HL-60 (cell line): ENCODE measurements at regions not wholly inside any gene's neighbourhood (a gene's known extent, or its start where the extent isn't known, plus 50 kb on each side); places are given as distances from the start of the nearest gene placed in this dataset.

Source experiments
- DNase-seq, 2 experiments: peaks; one replicate each; pipeline ENCODE4 v3.0.0-alpha.2; 2010 to 2020; ENCODE audit warnings: low read depth in 1 of 2, low spot score in 1 of 2
- H3K27ac ChIP-seq: fragments of 250-450 bp; sonication (Bioruptor Pico); replicated peaks from 2 replicates; pipeline ENCODE4 v1.5.1; 2020; ENCODE audit warnings: mild to moderate bottlenecking, moderate library complexity
- H3K27me3 ChIP-seq: fragments of 250-450 bp; sonication (Bioruptor Pico); 2 replicates; pipeline ENCODE4 v1.5.1; 2021; ENCODE audit warnings: mild to moderate bottlenecking, moderate library complexity; ENCODE audit not compliant: insufficient read depth, poor library complexity, severe bottlenecking
- H3K4me3 ChIP-seq: replicated peaks from 2 replicates; pipeline ENCODE4 v1.5.1; 2011; ENCODE audit warnings: mild to moderate bottlenecking, control low read depth, low read length; ENCODE audit not compliant: insufficient read depth
- GABPA ChIP-seq: IDR thresholded peaks from 2 replicates; pipeline ENCODE4 v1.6.1; 2012; ENCODE audit warnings: low read depth
- POLR2AphosphoS5 ChIP-seq: IDR thresholded peaks from 2 replicates; pipeline ENCODE4 v1.6.1; 2012; ENCODE audit warnings: low read depth
- SPI1 ChIP-seq: IDR thresholded peaks from 2 replicates; pipeline ENCODE4 v1.6.1; 2012; ENCODE audit warnings: low read depth, mild to moderate bottlenecking, borderline replicate concordance
- TF ChIP-seq, protein P1 (sequence below): IDR thresholded peaks from 2 replicates; pipeline ENCODE4 v1.6.1; 2012; ENCODE audit warnings: low read depth; ENCODE audit not compliant: insufficient replicate concordance
- TF ChIP-seq, protein P2 (sequence below): IDR thresholded peaks from one replicate; pipeline ENCODE4 v1.5.1; 2011; ENCODE audit warnings: low read length, control low read depth, inconsistent platforms; ENCODE audit not compliant: insufficient read depth

DNA sequence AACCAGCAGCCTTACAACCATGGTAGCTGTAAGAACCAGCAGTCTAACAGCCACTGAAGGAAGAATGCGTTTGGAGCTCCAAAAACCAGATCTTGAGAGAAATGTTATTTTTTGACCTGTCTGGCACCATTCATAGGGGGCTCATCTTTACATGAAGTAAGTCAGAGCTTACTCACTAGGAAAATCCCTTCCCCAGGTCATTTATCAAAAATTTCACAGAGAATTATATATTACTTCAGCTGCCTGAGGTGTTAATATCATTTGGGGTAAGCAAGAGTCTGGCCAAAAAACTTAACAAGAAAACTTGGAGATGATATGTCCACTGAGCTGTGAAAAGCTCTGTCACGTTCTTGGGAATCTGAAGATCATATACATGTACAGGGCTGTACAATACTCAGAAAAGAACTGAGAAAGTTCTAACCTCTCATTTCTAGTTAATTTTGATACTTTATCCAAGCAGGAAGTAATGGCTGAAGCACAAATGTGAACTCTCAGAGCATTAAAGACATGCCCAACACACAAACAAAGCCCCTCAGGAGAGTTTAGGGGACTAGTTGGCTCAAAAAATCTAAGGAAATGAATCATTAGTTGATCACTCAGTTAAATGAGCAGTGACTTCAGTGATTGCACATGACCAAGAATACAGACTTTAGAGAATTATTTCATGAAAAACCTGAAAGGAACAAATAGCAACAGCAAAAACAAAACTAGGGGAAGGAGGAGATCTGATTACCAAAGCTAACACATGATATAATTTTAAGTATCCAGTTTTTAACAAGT lies 681.1 kb downstream of the LTN1 start:
- Histone ChIP-seq H3K27me3 (no peaks in the 10 kb centered on the region), H3K27ac (no peak overlapping the region), H3K4me3 (no peak overlapping the region)
- no peak for DNase-seq
- TF ChIP-seq, protein P1, sequence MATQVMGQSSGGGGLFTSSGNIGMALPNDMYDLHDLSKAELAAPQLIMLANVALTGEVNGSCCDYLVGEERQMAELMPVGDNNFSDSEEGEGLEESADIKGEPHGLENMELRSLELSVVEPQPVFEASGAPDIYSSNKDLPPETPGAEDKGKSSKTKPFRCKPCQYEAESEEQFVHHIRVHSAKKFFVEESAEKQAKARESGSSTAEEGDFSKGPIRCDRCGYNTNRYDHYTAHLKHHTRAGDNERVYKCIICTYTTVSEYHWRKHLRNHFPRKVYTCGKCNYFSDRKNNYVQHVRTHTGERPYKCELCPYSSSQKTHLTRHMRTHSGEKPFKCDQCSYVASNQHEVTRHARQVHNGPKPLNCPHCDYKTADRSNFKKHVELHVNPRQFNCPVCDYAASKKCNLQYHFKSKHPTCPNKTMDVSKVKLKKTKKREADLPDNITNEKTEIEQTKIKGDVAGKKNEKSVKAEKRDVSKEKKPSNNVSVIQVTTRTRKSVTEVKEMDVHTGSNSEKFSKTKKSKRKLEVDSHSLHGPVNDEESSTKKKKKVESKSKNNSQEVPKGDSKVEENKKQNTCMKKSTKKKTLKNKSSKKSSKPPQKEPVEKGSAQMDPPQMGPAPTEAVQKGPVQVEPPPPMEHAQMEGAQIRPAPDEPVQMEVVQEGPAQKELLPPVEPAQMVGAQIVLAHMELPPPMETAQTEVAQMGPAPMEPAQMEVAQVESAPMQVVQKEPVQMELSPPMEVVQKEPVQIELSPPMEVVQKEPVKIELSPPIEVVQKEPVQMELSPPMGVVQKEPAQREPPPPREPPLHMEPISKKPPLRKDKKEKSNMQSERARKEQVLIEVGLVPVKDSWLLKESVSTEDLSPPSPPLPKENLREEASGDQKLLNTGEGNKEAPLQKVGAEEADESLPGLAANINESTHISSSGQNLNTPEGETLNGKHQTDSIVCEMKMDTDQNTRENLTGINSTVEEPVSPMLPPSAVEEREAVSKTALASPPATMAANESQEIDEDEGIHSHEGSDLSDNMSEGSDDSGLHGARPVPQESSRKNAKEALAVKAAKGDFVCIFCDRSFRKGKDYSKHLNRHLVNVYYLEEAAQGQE: no peak

DNA sequence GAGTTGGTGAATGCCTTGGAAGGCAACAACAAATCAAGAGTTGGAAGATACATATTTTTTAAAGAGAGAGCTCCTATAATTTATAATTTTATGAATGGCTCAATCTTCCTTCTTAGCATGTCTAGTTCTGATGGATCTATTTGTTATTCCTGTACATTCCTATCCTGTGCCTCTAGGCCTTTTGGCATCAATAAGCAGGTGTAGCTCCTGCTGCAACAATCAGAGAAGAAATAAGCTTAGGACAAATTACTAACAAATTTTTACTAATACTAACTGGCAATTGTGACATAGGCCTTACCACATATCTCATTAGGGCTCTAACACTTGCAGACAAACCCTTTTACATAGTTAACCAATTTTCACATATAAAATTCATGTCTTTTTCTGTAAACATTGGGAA lies 682.0 kb downstream of the LTN1 start:
- TF ChIP-seq, protein P1: no peak
- TF ChIP-seq, protein P2, sequence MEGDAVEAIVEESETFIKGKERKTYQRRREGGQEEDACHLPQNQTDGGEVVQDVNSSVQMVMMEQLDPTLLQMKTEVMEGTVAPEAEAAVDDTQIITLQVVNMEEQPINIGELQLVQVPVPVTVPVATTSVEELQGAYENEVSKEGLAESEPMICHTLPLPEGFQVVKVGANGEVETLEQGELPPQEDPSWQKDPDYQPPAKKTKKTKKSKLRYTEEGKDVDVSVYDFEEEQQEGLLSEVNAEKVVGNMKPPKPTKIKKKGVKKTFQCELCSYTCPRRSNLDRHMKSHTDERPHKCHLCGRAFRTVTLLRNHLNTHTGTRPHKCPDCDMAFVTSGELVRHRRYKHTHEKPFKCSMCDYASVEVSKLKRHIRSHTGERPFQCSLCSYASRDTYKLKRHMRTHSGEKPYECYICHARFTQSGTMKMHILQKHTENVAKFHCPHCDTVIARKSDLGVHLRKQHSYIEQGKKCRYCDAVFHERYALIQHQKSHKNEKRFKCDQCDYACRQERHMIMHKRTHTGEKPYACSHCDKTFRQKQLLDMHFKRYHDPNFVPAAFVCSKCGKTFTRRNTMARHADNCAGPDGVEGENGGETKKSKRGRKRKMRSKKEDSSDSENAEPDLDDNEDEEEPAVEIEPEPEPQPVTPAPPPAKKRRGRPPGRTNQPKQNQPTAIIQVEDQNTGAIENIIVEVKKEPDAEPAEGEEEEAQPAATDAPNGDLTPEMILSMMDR: no peak
- TF ChIP-seq GABPA (no peak), POLR2AphosphoS5 (no peak), SPI1 (no peak)
- H3K4me3 ChIP-seq: no peak overlapping the region
- DNase-seq: no peak
- no peak overlapping the region for H3K27ac ChIP-seq
- H3K27me3 ChIP-seq: no peaks in the 10 kb centered on the region

DNA sequence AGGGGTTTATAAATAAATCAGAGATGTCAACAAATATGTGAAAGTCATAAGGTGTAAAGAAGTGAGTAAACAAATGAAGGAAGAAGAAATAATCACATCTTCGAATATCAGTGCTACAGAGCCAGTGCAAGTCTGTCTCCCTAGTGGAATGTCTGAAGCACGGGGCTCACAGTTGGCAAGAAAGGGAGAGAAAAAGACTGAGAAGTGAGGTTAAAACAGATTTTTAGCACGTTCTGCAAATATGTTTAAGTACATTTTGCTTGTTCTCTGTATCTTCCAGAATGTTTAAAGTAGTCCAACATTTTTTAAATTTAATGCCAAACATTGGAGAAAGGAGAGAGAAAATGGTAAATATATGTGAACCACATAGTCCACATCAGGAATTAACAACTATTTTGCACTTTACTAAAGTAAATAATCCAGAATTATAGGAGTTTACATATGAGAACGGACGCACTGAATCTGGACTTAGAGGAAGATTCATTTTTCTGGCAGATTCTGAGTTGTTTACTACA lies 682.4 kb downstream of the LTN1 start:
- no peak for TF ChIP-seq GABPA
- TF ChIP-seq SPI1: no peak
- TF ChIP-seq, protein P1: no peak
- TF ChIP-seq, protein P2: no peak
- no peak for TF ChIP-seq POLR2AphosphoS5
- DNase-seq: no peak
- H3K4me3 ChIP-seq: no peak overlapping the region

More for the DNA sequence above, 682.4 kb downstream of the LTN1 start:
- Histone ChIP-seq H3K27ac (no peak overlapping the region), H3K27me3 (no peaks in the 10 kb centered on the region)
